Activated CD4-positive, CD25-positive, alpha-beta regulatory T cell treated with anti-CD3 and anti-CD28 coated beads, Interleukin-2, amount 50 U/mL, for 72 hours (primary cell): ENCODE measurements at regions not wholly inside any gene's neighbourhood (a gene's known extent, or its start where the extent isn't known, plus 50 kb on each side); places are given as distances from the start of the nearest gene placed in this dataset.
"Not testable (repeated sequence)": the region's sequence is repeated elsewhere in the genome, so short reads cannot be mapped to it uniquely, and the experiment has no call there.

Source experiments
- DNase-seq: peaks from one replicate; pipeline ENCODE4 v3.0.0; 2021

- DNase-seq, result no peak
These were observed 524.2 kb downstream of the TRIB2 start for GRCh38 chr2:13240789-13241487.

GRCh38 chr2:13252615-13253014 lies 535.9 kb downstream of the TRIB2 start:
- DNase-seq, result no peak

GRCh38 chr2:13255485-13255884 lies 538.7 kb downstream of the TRIB2 start:
- no peak for DNase-seq

- no peak for DNase-seq
These were observed 543.7 kb downstream of the TRIB2 start for GRCh38 chr2:13260402-13260801.

GRCh38 chr2:13266166-13266565 lies 549.4 kb downstream of the TRIB2 start:
- DNase-seq, result no peak

GRCh38 chr2:13284688-13285087 lies 568.0 kb downstream of the TRIB2 start:
- no peak for DNase-seq

- no peak for DNase-seq
These were observed 572.6 kb downstream of the TRIB2 start for GRCh38 chr2:13289310-13289709.

GRCh38 chr2:13308478-13308805 lies 591.7 kb downstream of the TRIB2 start:
- not testable (repeated sequence) for DNase-seq

- DNase-seq, result no peak
These were observed 592.3 kb downstream of the TRIB2 start for GRCh38 chr2:13308989-13309388.

GRCh38 chr2:13332060-13332459 lies 615.3 kb downstream of the TRIB2 start:
- DNase-seq, result no peak

GRCh38 chr2:13334071-13334470 lies 617.3 kb downstream of the TRIB2 start:
- not testable (repeated sequence) for DNase-seq

- DNase-seq, result no peak
These were observed 617.8 kb downstream of the TRIB2 start for GRCh38 chr2:13334545-13334944.

GRCh38 chr2:13335862-13336535 lies 619.3 kb downstream of the TRIB2 start:
- DNase-seq, result no peak

GRCh38 chr2:13351068-13351467 lies 634.3 kb downstream of the TRIB2 start:
- DNase-seq, result no peak

- no peak for DNase-seq
These were observed 636.3 kb downstream of the TRIB2 start for GRCh38 chr2:13353083-13353482.

GRCh38 chr2:13354031-13354430 lies 637.3 kb downstream of the TRIB2 start:
- DNase-seq, result no peak

GRCh38 chr2:13381928-13382327 lies 665.2 kb downstream of the TRIB2 start:
- DNase-seq, result not testable (repeated sequence)

GRCh38 chr2:13389172-13389571 lies 672.4 kb downstream of the TRIB2 start:
- DNase-seq, result not testable (repeated sequence)

- no peak for DNase-seq
These were observed 673.9 kb downstream of the TRIB2 start for GRCh38 chr2:13390676-13391075.

- DNase-seq, result no peak
These were observed 684.6 kb downstream of the TRIB2 start for GRCh38 chr2:13401312-13401711.

- DNase-seq, result no peak
These were observed 697.3 kb downstream of the TRIB2 start for GRCh38 chr2:13413989-13414388.

GRCh38 chr2:13414897-13415296 lies 698.2 kb downstream of the TRIB2 start:
- no peak for DNase-seq

- DNase-seq, result no peak
These were observed 717.2 kb downstream of the TRIB2 start for GRCh38 chr2:13433954-13434353.

GRCh38 chr2:13443554-13444261 lies 727.0 kb downstream of the TRIB2 start:
- not testable (repeated sequence) for DNase-seq
